Hepatocyte (in vitro differentiated cells): ENCODE measurements at regions not wholly inside any gene's neighbourhood (a gene's known extent, or its start where the extent isn't known, plus 50 kb on each side); places are given as distances from the start of the nearest gene placed in this dataset.

Source experiments
- DNase-seq: peaks from one replicate; pipeline ENCODE4 v3.0.0-alpha.2; 2016; ENCODE audit warnings: low spot score
- H2AFZ ChIP-seq: fragments of 200-600 bp; sonication (generic); 2 replicates; pipeline ENCODE4 v1.6.0; 2016; ENCODE audit warnings: antibody characterized with exemption, mild to moderate bottlenecking
- H3K27ac ChIP-seq: fragments of 200-600 bp; sonication (generic); 2 replicates; pipeline ENCODE4 v1.5.1; 2016; ENCODE audit warnings: mild to moderate bottlenecking
- H3K27me3 ChIP-seq: fragments of 200-600 bp; sonication (generic); 2 replicates; pipeline ENCODE4 v1.6.1; 2016
- H3K36me3 ChIP-seq: fragments of 200-600 bp; sonication (generic); replicated peaks from 2 replicates; pipeline ENCODE4 v1.5.1; 2016; ENCODE audit warnings: low read depth; ENCODE audit not compliant: insufficient read depth
- H3K4me1 ChIP-seq: fragments of 200-600 bp; sonication (generic); 2 replicates; pipeline ENCODE4 v1.5.1; 2016; ENCODE audit warnings: mild to moderate bottlenecking, moderate library complexity; ENCODE audit not compliant: insufficient read depth
- H3K4me2 ChIP-seq: fragments of 200-600 bp; sonication (generic); 2 replicates; pipeline ENCODE4 v1.6.0; 2016
- H3K4me3 ChIP-seq: fragments of 200-600 bp; sonication (generic); 2 replicates; pipeline ENCODE4 v1.5.1; 2016; ENCODE audit warnings: mild to moderate bottlenecking
- H3K79me2 ChIP-seq: fragments of 200-600 bp; sonication (generic); 2 replicates; pipeline ENCODE4 v1.6.0; 2017; ENCODE audit warnings: mild to moderate bottlenecking
- H3K9me2 ChIP-seq: fragments of 200-600 bp; sonication (generic); replicated peaks from 2 replicates; pipeline ENCODE4 v1.6.0; 2017; ENCODE audit warnings: mild to moderate bottlenecking; ENCODE audit not compliant: insufficient read depth
- H3K9me3 ChIP-seq: fragments of 200-600 bp; sonication (generic); 2 replicates; pipeline ENCODE4 v1.5.1; 2016; ENCODE audit warnings: low read depth, mild to moderate bottlenecking
- H4K20me1 ChIP-seq: fragments of 200-600 bp; sonication (generic); 2 replicates; pipeline ENCODE4 v1.6.0; 2016; ENCODE audit warnings: mild to moderate bottlenecking; ENCODE audit not compliant: insufficient read depth, poor library complexity, severe bottlenecking
- EZH2 ChIP-seq: fragments of 200-600 bp; sonication (generic); IDR thresholded peaks from 2 replicates; pipeline ENCODE4 v1.6.1; 2016; ENCODE audit warnings: antibody characterized with exemption, mild to moderate bottlenecking, borderline replicate concordance
- EZH2phosphoT487 ChIP-seq: fragments of 200-600 bp; sonication (generic); IDR thresholded peaks from one replicate; pipeline ENCODE4 v1.6.1; 2018; ENCODE audit warnings: antibody characterized with exemption, mild to moderate bottlenecking, low read depth, moderate library complexity; ENCODE audit not compliant: unreplicated experiment, severe bottlenecking
- WGBS: methylation state at CpG from one replicate; pipeline ENCODE4 v1.1.6; 2016; ENCODE audit warnings: low lambda C conversion rate; ENCODE audit errors: missing lambda C conversion rate; 5-methylcytosine and 5-hydroxymethylcytosine counted together
- TF ChIP-seq, protein P1 (sequence below): fragments of 200-600 bp; sonication (generic); IDR thresholded peaks from 2 replicates; pipeline ENCODE4 v1.5.1; 2016; ENCODE audit warnings: antibody characterized with exemption, mild to moderate bottlenecking; ENCODE audit not compliant: poor library complexity

DNA sequence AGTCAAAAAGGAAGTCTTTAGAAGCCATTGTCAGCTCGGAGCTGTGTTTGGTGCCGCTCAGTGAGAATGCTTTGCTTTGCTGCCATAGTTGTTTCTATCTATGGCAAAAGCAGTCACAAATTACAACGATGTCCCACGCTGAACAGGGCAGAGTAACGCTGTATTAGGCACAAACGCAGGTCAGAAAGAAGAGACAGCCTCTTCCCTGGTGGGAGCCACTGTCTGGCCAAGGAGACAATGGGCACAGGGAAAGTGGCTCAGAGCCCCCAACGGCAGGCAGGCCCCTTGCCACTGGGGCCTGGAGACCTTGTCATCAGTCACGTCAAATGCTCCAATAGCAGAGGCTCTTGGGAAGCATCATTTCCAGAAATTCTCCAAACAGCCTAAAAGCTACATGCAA is 244.2 kb downstream of the TEX29 start:
- WGBS: 74% methylated on average over 8 of the region's 8 CpGs
- Histone ChIP-seq H3K27ac (no peak overlapping the region), H3K9me3 (no peaks in the 10 kb centered on the region), H3K4me3 (no peak overlapping the region), H3K79me2 (no peaks in the 10 kb centered on the region), H2AFZ (no peak overlapping the region), H3K36me3 (no peaks in the 10 kb centered on the region), H3K4me1 (no peaks in the 10 kb centered on the region), H3K27me3 (peaks cover 7% of the 10 kb centered on the region), H3K4me2 (no peak overlapping the region), H4K20me1 (no peaks in the 10 kb centered on the region), H3K9me2 (no peaks in the 10 kb centered on the region)
- TF ChIP-seq, protein P1, sequence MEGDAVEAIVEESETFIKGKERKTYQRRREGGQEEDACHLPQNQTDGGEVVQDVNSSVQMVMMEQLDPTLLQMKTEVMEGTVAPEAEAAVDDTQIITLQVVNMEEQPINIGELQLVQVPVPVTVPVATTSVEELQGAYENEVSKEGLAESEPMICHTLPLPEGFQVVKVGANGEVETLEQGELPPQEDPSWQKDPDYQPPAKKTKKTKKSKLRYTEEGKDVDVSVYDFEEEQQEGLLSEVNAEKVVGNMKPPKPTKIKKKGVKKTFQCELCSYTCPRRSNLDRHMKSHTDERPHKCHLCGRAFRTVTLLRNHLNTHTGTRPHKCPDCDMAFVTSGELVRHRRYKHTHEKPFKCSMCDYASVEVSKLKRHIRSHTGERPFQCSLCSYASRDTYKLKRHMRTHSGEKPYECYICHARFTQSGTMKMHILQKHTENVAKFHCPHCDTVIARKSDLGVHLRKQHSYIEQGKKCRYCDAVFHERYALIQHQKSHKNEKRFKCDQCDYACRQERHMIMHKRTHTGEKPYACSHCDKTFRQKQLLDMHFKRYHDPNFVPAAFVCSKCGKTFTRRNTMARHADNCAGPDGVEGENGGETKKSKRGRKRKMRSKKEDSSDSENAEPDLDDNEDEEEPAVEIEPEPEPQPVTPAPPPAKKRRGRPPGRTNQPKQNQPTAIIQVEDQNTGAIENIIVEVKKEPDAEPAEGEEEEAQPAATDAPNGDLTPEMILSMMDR: no peak
- TF ChIP-seq EZH2phosphoT487 (no peak), EZH2 (no peak)
- DNase-seq: no peak

DNA sequence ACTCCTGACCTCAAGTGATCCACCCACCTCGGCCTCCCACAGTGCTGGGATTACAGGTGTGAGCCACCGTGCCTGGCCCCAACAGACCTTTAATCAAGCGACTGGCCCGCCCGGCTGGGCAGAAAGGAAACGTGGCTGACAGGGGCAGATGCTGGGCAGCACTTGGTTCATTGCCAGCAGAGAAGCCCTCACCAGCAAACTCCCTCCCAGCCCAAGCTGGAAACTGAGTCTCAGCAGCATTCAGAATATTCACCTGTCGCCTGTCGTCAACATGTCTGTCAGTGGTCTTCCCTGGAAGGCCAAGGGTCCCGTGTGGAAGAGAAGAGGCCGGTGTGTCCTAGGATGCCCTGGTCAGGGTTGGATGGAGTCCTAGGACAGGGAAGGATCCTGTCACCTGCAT is 245.0 kb downstream of the TEX29 start:
- DNase-seq: no peak
- H3K9me3 ChIP-seq: no peaks in the 10 kb centered on the region
- 94% methylated on average over 9 of the region's 10 CpGs for WGBS
- TF ChIP-seq EZH2phosphoT487 (no peak), EZH2 (no peak)
- TF ChIP-seq, protein P1: no peak
- H3K4me3 ChIP-seq: no peak overlapping the region
- no peak overlapping the region for H2AFZ ChIP-seq
- H3K36me3 ChIP-seq: no peaks in the 10 kb centered on the region
- H3K79me2 ChIP-seq: no peaks in the 10 kb centered on the region
- H3K27me3 ChIP-seq: peaks cover 7% of the 10 kb centered on the region
- H4K20me1 ChIP-seq: no peaks in the 10 kb centered on the region
- no peak overlapping the region for H3K4me2 ChIP-seq
- no peaks in the 10 kb centered on the region for H3K9me2 ChIP-seq
- H3K4me1 ChIP-seq: no peaks in the 10 kb centered on the region
- H3K27ac ChIP-seq: no peak overlapping the region

DNA sequence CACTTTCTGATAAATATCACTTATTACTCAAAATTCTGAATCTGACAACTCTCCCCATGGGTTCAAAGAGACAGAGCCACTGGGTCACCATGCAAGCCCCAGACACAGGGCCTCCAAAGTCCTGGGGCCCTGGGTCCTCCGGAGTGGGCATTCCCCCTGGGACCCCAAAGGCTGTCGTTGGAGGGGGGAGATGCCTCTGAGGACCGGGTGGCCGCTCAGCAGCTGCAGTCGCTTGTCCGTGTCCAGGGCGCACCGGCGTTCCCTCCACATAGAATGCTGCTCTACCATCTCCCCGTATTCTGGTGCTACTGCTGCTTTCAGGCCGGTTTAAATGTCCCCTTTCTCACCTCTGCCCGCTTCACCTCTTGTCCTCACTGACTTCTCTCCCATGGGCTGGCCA is 246.1 kb downstream of the TEX29 start:
- H3K27me3 ChIP-seq: peaks cover 6% of the 10 kb centered on the region
- WGBS: 91% methylated on average over 12 of the region's 12 CpGs
- H3K4me1 ChIP-seq: no peaks in the 10 kb centered on the region
- H3K9me2 ChIP-seq: no peaks in the 10 kb centered on the region
- H3K4me3 ChIP-seq: no peak overlapping the region
- H2AFZ ChIP-seq: no peak overlapping the region
- no peaks in the 10 kb centered on the region for H3K79me2 ChIP-seq
- no peaks in the 10 kb centered on the region for H3K9me3 ChIP-seq
- DNase-seq: no peak
- no peak for TF ChIP-seq EZH2
- no peak for TF ChIP-seq EZH2phosphoT487
- TF ChIP-seq, protein P1: no peak
- no peak overlapping the region for H3K4me2 ChIP-seq
- no peaks in the 10 kb centered on the region for H4K20me1 ChIP-seq
- no peak overlapping the region for H3K27ac ChIP-seq
- no peaks in the 10 kb centered on the region for H3K36me3 ChIP-seq

DNA sequence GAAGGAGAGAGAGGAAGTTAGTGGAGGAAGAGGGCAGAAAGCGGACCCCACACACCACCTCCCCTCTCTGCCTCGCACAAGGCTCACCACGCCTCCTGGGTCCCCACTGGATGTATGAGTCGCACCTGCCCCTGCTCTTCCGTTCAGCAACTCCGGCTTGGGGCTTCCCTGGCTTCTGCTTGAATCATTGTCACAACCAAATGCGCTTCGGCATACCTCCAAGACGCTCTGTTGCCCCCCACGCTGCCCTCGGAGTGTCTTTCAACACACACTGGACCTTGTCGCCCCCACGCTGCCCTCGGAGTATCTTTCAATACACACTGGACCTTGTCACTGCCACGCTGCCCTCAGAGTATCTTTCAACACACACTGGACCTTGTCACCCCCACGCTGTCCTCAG is 247.2 kb downstream of the TEX29 start:
- DNase-seq: no peak
- no peak overlapping the region for H2AFZ ChIP-seq
- WGBS: 91% methylated on average over 15 of the region's 16 CpGs
- H3K27ac ChIP-seq: no peak overlapping the region
- H3K9me3 ChIP-seq: no peaks in the 10 kb centered on the region
- H3K36me3 ChIP-seq: no peaks in the 10 kb centered on the region
- H3K27me3 ChIP-seq: peaks cover 5% of the 10 kb centered on the region
- no peak overlapping the region for H3K4me3 ChIP-seq
- H3K79me2 ChIP-seq: no peaks in the 10 kb centered on the region
- H4K20me1 ChIP-seq: no peaks in the 10 kb centered on the region
- no peaks in the 10 kb centered on the region for H3K9me2 ChIP-seq
- TF ChIP-seq EZH2 (no peak), EZH2phosphoT487 (no peak)
- TF ChIP-seq, protein P1: no peak
- H3K4me1 ChIP-seq: no peaks in the 10 kb centered on the region
- H3K4me2 ChIP-seq: no peak overlapping the region
